GM18870 (cell line): ENCODE measurements at regions not wholly inside any gene's neighbourhood (a gene's known extent, or its start where the extent isn't known, plus 50 kb on each side); places are given as distances from the start of the nearest gene placed in this dataset.

Experiments used
- ATAC-seq: cut with Tn5 transposase; IDR thresholded peaks from one replicate; pipeline ENCODE4 v1.9.1; 2021; ENCODE audit warnings: moderate library complexity; ENCODE audit not compliant: unreplicated experiment

- no peak for ATAC-seq
These were observed 380.3 kb upstream of the RSPO3 start for GRCh38 chr6:126738146-126738545.

DNA sequence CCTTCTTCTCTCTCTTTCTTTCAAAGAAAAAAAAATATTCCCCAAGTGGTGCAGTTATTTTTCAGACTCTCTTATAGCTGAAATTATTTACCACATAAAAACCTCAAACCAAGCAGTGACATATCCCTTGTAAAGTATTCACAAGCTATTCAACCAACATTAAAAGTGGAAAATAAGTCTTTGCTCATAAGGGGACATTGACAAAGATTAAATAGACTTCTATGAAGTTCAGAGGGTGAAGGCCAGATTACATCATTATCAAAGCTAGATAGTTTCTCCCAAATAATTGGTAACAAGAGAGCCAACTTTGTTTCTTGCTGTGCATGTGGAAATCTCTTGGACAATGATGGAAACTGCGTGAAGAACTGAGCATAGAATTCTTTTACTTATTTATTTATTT, 379.8 kb upstream of the RSPO3 start:
- no peak for ATAC-seq

DNA sequence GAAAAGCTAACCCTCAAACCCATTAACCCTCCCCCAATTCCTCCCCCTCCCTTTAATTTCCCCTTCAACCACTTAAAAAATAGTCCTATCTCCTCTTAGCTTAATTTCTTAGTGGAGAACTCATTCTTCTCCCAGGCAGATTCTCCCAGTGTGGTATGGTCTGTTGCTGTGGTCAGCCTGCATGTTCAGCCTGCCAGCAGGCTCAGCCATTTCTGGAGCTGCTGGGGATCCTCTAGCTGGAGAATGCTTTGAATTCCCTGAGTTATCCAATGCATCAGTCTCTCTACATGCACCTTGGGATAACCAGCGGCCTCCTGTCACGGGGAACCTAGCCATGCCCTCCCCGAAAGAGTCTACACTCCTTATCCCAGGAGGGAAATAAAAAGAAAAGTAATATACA, 375.4 kb upstream of the RSPO3 start:
- no peak for ATAC-seq

GRCh38 chr6:126747728-126748540, 370.5 kb upstream of the RSPO3 start:
- ATAC-seq = no peak

- no peak for ATAC-seq
These were observed 364.9 kb upstream of the RSPO3 start for GRCh38 chr6:126753606-126754005.

DNA sequence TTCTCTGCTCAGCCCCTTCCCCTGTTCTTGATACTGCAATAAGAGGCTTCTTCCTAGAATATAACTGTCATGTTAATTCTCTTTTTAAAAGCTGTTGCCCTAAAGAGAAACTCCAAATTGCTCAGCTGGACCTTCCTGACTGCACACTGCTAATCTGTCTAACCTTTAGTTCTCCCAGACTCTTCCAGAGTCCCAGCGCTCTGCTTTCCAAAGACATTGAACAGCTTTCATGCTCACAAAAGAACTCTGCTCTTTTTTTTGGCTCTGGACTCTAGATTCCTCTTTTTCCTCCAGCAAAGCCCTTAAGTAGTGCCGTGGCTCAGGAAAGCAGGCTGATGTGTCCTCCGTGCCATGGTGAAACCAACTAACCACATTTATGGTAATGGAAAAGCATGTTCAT, 356.6 kb upstream of the RSPO3 start:
- ATAC-seq = no peak

- ATAC-seq = no peak
These were observed 354.4 kb upstream of the RSPO3 start for GRCh38 chr6:126764104-126764503.

- no peak for ATAC-seq
These were observed 353.8 kb upstream of the RSPO3 start for GRCh38 chr6:126764671-126765070.

- ATAC-seq = no peak
These were observed 351.7 kb upstream of the RSPO3 start for GRCh38 chr6:126766820-126767219.

- no peak for ATAC-seq
These were observed 350.8 kb upstream of the RSPO3 start for GRCh38 chr6:126767711-126768110.

DNA sequence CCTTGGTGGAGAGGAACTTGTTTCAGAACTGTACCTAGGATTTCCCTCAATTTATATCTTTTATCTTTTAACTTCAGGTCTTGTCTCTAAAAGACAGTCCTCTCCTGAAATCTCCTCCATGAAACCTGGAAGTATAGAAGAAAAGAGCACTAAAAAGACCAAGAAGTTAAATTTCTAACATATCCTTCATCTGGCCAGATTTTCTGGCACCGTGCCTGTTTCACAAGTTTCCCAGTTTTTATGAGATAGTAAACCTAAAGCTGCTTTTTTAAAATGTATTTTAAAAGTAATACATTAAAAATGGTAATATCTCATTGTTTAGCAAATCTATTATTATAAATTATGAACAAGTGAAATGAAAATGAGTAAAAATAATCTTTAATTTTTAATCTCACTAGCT, 348.3 kb upstream of the RSPO3 start:
- ATAC-seq = no peak

DNA sequence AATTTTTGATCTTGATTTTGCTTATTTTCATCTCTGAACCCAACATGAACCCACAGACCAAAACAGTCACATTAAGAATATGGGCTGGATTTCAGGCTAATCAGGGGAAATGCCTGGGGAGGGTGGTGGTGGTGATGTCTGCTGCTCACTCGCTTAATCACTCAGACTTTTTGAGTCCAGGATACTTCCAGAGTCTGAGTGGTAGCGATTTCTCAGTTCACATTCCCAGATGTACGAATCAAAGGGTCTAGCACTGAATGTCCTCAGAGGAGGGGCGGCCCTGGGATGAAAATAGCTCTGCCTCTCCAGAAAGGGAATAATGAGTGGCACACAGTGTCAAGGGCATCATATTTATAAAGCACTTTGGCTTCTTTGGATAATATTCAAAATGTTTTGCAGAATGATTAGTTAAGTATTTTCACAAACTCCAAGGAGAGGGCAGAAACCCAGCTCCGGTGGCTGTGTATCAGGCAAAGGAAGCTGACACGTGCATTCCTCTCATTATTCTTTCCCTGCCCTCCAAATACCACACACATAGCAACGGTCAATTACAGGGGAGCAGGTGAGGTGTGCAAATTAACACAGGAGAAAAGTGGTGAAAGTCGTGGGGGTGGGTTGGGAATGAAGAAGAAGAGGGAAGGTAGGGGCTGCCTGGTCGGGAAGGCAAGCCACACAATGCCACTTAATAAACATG, 345.2 kb upstream of the RSPO3 start:
- no peak for ATAC-seq

DNA sequence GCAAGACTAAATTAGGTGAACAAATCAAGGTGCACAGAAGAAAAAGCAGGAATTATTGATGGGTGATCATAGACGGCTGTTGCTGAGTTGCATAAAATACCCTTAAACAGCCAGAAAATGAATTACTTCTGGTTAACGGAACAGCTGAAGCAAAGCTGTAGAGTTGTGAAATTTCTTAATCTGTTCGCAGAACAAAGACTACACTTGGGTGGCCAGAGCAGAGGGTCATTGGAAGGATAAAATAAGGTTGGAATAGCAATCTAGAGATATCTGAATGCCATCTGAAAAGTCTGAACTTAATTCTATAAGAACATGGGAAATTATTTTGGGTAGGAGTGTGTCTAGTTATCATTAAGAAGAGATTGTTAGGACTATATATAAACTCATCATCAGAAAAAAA, 339.1 kb upstream of the RSPO3 start:
- no peak for ATAC-seq

- ATAC-seq = no peak
These were observed 336.9 kb upstream of the RSPO3 start for GRCh38 chr6:126781582-126781981.

DNA sequence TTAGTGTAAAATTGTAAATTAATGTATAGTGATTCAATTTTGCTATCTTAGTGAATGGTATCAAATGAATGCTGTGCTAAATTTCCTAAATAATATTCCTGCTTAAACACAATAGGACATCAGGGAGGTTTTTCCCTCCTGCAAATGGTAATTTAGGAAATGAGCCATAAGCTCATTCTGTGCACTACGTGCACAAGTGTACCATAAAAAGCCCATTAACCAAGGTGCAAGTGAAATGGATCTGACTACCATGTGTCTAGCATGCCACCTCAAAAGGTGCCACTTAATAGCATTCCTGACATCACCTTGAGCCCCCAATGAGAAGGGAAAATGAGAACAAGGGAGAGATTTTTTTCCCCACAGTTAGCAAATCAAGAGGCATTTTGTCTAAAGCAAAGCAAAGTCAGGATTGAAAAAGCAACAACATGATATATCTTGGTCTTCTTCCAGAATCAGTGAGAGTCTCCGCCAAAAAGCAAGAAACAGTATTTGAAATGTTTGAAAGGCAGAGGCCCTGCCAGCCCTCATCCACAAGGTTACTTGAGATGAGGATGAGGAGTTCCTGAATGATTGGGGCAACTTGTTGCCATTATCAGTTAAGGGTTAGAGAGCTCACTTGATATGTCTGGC, 334.2 kb upstream of the RSPO3 start:
- no peak for ATAC-seq

- no peak for ATAC-seq
These were observed 332.2 kb upstream of the RSPO3 start for GRCh38 chr6:126786262-126786661.

- ATAC-seq = no peak
These were observed 330.8 kb upstream of the RSPO3 start for GRCh38 chr6:126787635-126788034.

DNA sequence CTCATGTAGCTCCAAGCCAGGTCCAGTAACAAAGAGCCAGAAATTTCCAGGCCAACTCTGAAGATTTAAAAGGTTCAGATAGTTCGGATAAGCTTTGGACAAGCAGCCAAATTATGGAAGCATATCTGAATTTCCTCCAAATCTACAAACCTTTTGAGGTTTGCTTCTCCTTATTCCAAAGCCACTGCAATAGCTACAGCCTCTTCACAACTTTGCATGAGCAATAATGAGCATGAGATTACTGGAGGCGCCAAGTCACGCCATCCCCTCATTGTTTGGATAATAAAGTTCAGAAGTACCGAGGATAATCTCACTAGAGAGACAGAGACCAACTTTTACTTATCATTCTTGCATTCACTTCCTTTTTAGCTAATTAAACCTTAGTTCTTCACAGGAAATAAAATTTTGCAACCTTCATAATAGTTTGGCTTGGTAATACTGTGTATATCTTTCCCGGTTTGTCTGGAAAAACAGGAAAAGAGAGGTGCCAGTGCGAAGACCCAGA, 329.6 kb upstream of the RSPO3 start:
- ATAC-seq = no peak

DNA sequence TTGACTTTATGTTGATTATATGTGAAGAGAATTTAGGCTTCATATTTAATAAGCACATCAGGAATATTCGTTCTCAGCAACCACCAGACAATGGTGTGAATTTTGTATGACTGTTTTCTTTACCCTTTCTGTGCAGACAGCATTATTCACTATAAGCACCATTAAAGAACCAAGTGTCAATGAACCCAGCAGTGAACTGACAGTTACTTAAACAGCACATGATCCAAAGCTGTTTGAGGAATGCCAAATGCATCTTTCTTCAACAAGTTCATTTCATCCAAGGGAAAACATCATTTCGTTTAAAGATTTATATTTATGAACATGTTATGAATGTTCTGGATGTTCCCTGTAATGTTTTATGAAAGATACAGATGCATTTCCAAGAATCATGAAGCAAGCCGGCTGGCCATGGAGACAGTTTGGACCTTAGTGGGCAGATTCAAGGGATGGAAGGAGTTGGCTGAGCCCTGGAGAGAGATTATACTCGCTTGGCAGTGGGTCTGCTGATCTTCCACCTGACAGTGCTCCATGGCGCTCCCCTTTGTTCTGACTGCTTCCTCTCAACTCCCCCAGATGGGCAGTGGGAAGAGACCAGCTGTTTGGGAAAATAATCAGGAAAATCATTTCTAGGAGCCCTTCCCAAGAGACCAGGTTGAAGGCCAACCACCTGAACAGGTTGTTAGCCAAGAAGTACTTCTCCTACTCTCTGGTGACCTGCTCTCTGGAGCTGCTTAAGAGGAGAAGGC, 326.0 kb upstream of the RSPO3 start:
- no peak for ATAC-seq

GRCh38 chr6:126795161-126795560, 323.3 kb upstream of the RSPO3 start:
- ATAC-seq = no peak

GRCh38 chr6:126797981-126798380, 320.5 kb upstream of the RSPO3 start:
- no peak for ATAC-seq
